ENCODE measurements at regions not wholly inside any gene's neighbourhood (a gene's known extent, or its start where the extent isn't known, plus 50 kb on each side); places are given as distances from the start of the nearest gene placed in this dataset.

GRCh38 chr19:56946159-56946558, 105.6 kb upstream of the PEG3 start:
- TF ChIP-seq POLR2A (IDR thresholded peaks at IDR 0.05) (no peak), CTCF (IDR thresholded peaks at IDR 0.05) (no peak), EP300 (IDR thresholded peaks at IDR 0.05) (no peak)

Measured in tibial nerve (tissue), 4 donors.